Glomerular visceral epithelial cell (primary cell): ENCODE measurements at regions not wholly inside any gene's neighbourhood (a gene's known extent, or its start where the extent isn't known, plus 50 kb on each side); places are given as distances from the start of the nearest gene placed in this dataset.
"Not testable (repeated sequence)": the region's sequence is repeated elsewhere in the genome, so short reads cannot be mapped to it uniquely, and the experiment has no call there.

Experiments
- DNase-seq: peaks from one replicate; pipeline ENCODE4 v3.0.0-alpha.2; 2016; ENCODE audit errors: extremely low spot score

DNA sequence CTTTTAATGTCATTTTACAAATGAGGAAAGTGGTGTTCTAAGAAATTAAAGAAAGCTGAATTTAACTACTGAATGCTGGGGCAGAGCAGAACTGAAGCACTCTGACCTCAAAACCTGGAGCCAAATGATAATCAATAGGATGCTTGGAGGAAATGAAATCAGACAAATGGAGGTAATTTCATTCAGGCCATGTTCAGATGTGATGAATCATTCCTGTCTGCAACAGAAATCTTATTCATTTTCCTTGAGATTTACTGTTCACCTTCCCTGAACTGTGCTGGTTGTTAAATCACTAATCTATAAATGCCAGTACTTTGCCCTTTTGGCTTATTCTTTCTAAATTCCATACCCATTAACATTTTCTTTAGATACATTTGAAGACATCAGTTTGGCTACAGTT lies 85.6 kb upstream of the SNX7 start:
- no peak for DNase-seq

DNA sequence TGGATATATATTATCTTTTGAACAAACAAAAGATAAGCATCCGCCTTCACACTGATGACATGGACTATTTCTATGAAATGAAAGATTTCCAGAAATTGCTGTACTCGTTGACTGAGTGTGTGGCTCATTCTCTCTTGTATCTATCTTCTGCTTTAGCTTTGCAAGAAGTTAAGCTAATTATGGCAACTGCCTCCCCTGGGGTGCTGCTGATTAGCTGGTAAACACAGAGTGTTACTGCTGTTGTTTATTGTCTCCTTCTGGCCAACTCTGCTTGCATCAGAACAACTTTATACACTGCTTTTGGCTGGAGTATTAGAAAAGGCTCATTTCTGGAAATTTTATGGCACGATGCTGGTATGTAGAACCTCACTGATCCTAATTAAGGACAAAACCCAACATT lies 95.6 kb upstream of the SNX7 start:
- DNase-seq = no peak

GRCh38 chr1:98559291-98559690 lies 102.2 kb upstream of the SNX7 start:
- DNase-seq = no peak

GRCh38 chr1:98557895-98558294 lies 103.6 kb upstream of the SNX7 start:
- no peak for DNase-seq

GRCh38 chr1:98556521-98557158 lies 104.9 kb upstream of the SNX7 start:
- peak; percentile 14 for DNase-seq

GRCh38 chr1:98555814-98556213 lies 105.7 kb upstream of the SNX7 start:
- no peak for DNase-seq

GRCh38 chr1:98552576-98553074 lies 108.9 kb upstream of the SNX7 start:
- DNase-seq = not testable (repeated sequence)

- no peak for DNase-seq
Measured at GRCh38 chr1:98550076-98550475, 111.4 kb upstream of the SNX7 start.

DNA sequence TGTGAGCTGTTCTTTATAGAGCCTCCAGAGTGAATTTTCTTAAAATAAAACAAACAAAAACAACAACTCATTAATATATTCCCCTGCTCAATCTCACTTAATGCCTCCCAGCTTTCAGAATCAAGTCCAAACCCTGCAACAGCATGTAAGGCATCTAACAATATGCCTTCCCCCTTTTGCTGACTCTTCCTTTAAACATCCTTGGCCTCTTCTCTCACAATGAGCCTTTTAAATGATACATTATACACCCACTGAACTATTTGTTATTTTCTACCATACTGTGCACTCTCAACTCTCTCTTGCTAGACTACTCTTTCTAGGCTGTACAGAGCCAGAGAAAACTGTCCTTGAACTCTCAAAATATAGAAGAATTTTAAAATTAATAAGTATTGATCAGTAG lies 115.2 kb upstream of the SNX7 start:
- DNase-seq = no peak

DNA sequence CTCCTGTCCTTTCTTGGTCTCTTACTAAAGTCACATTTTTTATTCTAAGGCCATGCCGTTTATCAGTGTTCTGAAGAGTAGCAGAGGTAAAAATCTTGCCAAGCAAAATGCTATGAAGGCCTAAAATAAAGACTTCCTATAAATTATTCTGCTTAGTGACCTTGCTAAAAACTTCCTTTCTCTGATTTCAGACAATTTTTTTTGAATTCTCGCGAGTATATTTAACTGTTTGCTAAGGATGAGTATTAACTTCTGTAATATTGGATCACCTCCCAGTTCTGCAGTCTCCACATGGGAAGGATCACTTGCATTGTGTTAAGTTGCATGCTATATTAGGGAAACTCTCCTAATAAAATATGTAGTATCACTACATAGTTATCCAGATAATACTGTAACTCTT lies 123.4 kb upstream of the SNX7 start:
- DNase-seq = no peak

- peak; percentile 62 for DNase-seq
Measured at GRCh38 chr1:98523256-98523655, 138.3 kb upstream of the SNX7 start.

DNA sequence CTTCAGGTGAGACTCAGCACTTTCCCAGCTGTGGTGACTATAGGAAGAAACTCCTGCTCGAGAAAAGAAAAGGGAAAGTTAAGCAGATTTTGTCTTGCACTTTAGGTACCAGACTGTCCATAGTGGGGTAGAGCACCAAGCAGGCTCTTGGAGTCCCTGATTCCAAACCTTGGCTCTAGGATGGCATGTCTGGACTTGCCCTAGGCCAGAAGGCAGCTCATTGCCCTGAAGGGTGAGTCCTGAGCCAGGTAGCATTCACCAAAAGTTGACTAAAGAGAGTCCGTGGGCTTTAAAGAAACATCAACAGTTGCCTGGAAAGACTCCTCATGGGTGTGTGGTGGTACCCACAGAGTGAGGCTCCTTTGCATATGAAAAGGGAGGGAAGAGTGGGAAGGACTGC lies 145.2 kb upstream of the SNX7 start:
- no peak for DNase-seq

DNA sequence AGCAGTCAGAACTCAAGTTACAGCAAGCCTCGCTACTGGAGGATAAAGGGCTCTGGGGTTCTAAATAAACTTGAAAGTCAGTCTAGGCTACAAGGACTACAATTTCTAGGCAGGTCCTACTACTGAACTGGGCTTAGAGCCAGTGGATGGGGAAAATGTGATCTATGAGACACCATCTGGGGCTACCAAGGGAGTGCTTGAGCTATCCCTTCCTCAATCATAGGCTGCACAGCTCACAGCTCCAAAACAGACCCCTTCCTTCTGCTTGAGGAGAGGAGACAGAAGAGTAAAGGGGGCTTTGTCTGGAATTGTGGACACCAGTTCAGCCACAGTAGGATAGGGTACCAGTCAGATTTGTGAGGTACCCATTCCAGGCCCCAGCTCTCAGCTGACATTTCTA lies 145.8 kb upstream of the SNX7 start:
- no peak for DNase-seq

DNA sequence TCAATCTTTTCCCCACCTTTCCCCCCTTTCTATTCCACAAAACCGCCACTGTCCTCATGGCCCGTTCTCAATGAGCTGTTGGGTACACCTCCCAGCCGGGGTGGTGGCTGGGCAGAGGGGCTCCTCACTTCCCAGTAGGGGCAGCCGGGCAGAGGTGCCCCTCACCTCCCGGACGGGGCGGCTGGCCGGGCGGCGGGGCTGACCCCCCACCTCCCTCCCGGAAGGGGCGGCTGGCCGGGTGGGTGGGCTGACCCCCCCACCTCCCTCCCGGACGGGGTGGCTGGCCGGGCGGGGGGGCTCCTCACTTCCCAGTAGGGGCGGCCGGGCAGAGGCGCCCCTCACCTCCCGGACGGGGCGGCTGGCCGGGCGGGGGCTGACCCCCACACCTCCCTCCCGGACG lies 149.3 kb upstream of the SNX7 start:
- not testable (repeated sequence) for DNase-seq

DNA sequence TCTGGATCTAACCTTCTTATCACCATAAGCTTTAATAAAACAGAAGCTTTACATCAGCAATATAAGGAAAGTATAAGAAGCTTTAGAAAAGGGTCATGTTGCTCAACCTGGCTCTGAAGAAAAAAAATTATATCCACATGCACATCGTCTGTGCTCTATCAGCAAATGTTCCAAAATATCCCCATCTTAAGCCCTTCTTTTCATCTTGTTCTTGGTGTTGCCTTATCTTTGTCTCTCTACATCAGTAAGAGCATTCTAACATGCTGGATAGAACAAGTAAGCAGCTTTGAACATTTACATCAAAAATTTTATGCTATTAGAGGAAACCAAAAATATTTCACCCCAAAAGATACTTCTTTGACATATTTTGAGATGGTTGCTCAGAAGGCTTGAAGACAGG lies 157.8 kb upstream of the SNX7 start:
- no peak for DNase-seq

- DNase-seq = no peak
Measured at GRCh38 chr1:98502937-98503336, 158.6 kb upstream of the SNX7 start.

GRCh38 chr1:98500324-98500723 lies 161.2 kb upstream of the SNX7 start:
- DNase-seq = no peak

GRCh38 chr1:98498651-98499050 lies 162.9 kb upstream of the SNX7 start:
- DNase-seq = no peak

GRCh38 chr1:98497497-98497896 lies 164.0 kb upstream of the SNX7 start:
- DNase-seq = no peak

DNA sequence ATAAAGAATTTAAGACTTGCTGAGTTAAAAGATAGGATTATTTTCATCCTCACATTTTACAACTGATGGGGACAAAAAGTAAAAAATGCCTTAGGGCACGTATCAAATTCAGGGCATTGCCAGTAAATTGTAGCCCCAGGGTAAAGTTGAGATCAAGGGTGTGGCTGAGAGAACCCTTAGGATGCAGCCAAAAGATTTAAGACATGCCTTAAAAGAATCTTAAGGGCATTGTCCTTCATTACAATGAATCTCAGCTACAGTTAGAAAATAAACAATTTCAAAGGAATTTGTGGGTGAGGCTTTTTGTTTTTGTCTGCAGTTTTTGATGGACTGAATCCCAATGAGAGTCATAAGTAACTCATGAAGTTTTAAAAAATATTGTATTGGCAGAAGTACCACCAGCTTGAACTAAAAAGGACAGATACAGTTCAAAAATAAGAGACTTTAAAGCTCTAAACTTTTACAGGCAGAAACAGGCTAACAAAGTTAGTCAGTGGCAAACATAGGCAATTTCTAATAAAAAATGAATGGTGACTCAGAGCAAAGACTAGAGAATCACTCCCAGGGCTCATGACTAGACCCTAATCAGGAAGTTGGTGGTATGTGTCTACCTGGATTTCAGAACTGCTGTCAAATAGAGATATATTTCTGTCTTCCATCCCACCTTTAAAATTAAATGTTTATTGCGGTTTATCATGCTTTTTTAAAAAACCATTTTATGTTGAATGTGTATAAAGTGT lies 165.1 kb upstream of the SNX7 start:
- DNase-seq = no peak

GRCh38 chr1:98493469-98493868 lies 168.1 kb upstream of the SNX7 start:
- DNase-seq = no peak

- DNase-seq = no peak
Measured at GRCh38 chr1:98490099-98490498, 171.4 kb upstream of the SNX7 start.

DNA sequence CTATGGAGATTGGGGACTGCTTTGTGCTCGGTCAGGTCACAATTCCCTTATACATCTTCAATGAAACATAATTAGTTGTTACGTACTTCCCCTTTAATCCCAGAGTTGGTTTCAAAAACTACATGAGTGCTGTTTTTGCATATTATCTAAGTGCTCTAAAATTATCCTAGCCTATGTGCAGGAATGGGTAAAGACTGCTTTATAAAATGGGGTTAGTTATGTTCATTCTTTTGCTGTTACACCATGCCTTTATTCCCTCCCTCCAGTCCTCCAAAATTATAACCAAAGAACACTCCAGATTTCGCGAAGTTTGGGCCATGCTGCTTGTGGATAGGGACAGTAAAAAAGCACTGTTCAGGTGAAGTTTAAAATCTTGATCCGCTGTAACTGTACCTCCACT lies 173.9 kb upstream of the SNX7 start:
- no peak for DNase-seq

DNA sequence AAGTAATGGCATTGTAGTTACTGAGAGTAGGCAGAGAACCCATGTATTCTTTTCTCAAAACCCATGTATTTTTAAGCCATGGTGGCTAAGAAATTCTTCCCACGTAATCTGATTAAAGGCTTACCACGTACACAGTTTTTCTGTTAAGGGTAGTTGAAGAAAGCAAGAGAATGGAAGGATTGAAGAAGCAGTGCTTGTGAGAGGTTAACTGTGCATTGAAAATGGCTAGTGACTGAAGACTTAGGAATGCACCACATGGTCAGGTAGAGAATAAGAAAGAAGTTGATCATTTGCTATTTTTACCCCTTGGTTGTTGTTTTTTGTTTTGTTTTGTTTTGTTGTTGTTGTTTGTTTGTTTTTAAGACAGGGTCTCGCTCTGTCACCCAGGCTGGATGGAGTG lies 178.9 kb upstream of the SNX7 start:
- DNase-seq = no peak
